HCT116 (cell line): ENCODE measurements at regions not wholly inside any gene's neighbourhood (a gene's known extent, or its start where the extent isn't known, plus 50 kb on each side); places are given as distances from the start of the nearest gene placed in this dataset.

ENCODE experiments used
- CEBPB ChIP-seq: IDR thresholded peaks from 2 replicates; pipeline ENCODE4 v1.6.1; 2012; ENCODE audit warnings: low read depth
- EZH2 ChIP-seq: fragments of 200-600 bp; sonication (generic); IDR thresholded peaks from 2 replicates; pipeline ENCODE4 v1.6.1; 2017; ENCODE audit warnings: antibody characterized with exemption, mixed run types
- JUND ChIP-seq: IDR thresholded peaks from 2 replicates; pipeline ENCODE4 v1.6.1; 2012
- POLR2A ChIP-seq: IDR thresholded peaks from 2 replicates; pipeline ENCODE4 v1.7.0; 2011; ENCODE audit warnings: borderline replicate concordance; ENCODE audit not compliant: insufficient read depth, insufficient read length; ENCODE audit errors: extremely low read depth
- POLR2AphosphoS5 ChIP-seq: IDR thresholded peaks from 2 replicates; pipeline ENCODE4 v1.6.1; 2011; ENCODE audit warnings: mild to moderate bottlenecking, low read depth, low read length, moderate library complexity
- SIN3A ChIP-seq: IDR thresholded peaks from 2 replicates; pipeline ENCODE4 v1.6.1; 2012; ENCODE audit warnings: low read depth
- SRF ChIP-seq: IDR thresholded peaks from 2 replicates; pipeline ENCODE4 v1.6.1; 2012; ENCODE audit warnings: low read depth
- TCF7L2 ChIP-seq: IDR thresholded peaks from 2 replicates; pipeline ENCODE4 v1.7.0; 2011; ENCODE audit warnings: borderline replicate concordance, inconsistent platforms; ENCODE audit not compliant: insufficient read depth, insufficient read length; ENCODE audit errors: extremely low read depth
- YY1 ChIP-seq: IDR thresholded peaks from 2 replicates; pipeline ENCODE4 v1.6.1; 2011; ENCODE audit warnings: low read length, low read depth, moderate library complexity, mild to moderate bottlenecking; ENCODE audit not compliant: insufficient replicate concordance; ENCODE audit errors: extremely low read depth
- ZFX ChIP-seq: fragments of 450-650 bp; IDR thresholded peaks from 2 replicates; pipeline ENCODE4 v1.6.1; 2017
- ZNF274 ChIP-seq: fragments of 200-500 bp; sonication (Bioruptor generic); IDR thresholded peaks from 2 replicates; pipeline ENCODE4 v1.6.1; 2014; ENCODE audit warnings: mild to moderate bottlenecking, low read depth, low read length, inconsistent platforms
- TF ChIP-seq, protein P1 (sequence below), 3 experiments: fragments of 200-600 bp in 1 of 3; sonication (generic) in 1 of 3; IDR thresholded peaks in 2 of 3; conservative IDR thresholded peaks in 1 of 3; 2 replicates each; pipeline ENCODE4 v1.5.1; 2012 to 2017; ENCODE audit warnings: low read depth in 2 of 3, low read length in 2 of 3, antibody characterized with exemption in 1 of 3, borderline replicate concordance in 1 of 3, control low read depth in 1 of 3, mild to moderate bottlenecking in 1 of 3, mixed read lengths in 1 of 3, mixed run types in 1 of 3, moderate library complexity in 1 of 3; ENCODE audit not compliant: insufficient read depth in 1 of 3
- TF ChIP-seq, protein P2 (sequence below): IDR thresholded peaks from 2 replicates; pipeline ENCODE4 v1.6.1; 2012
- TF ChIP-seq, protein P3 (sequence below): IDR thresholded peaks from 2 replicates; pipeline ENCODE4 v1.6.1; 2012; ENCODE audit warnings: low read depth

DNA sequence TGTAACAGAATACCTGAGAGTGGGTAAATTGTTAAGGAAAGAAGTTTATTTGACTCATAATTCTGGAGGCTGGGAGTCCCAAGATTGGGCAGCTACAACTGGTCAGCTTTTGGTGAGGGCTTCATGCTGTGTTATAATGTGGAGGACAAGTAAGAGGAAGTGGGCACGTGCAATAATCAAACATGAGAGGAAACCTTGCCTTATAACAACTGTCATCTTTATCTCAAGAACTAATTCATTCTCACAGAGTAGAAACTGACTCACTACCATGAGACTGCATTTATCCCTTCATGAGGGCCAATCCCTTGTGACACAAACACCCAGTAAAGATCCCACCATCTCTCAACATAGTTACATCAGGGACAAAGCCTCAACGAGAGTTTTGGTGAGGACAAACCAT is 318.1 kb upstream of the NT5C1B start:
- TF ChIP-seq POLR2A (no peak), EZH2 (no peak), YY1 (no peak), SIN3A (no peak), POLR2AphosphoS5 (no peak), SRF (no peak), JUND (no peak), ZFX (no peak), TCF7L2 (no peak), CEBPB (no peak), ZNF274 (no peak)
- TF ChIP-seq, protein P1, sequence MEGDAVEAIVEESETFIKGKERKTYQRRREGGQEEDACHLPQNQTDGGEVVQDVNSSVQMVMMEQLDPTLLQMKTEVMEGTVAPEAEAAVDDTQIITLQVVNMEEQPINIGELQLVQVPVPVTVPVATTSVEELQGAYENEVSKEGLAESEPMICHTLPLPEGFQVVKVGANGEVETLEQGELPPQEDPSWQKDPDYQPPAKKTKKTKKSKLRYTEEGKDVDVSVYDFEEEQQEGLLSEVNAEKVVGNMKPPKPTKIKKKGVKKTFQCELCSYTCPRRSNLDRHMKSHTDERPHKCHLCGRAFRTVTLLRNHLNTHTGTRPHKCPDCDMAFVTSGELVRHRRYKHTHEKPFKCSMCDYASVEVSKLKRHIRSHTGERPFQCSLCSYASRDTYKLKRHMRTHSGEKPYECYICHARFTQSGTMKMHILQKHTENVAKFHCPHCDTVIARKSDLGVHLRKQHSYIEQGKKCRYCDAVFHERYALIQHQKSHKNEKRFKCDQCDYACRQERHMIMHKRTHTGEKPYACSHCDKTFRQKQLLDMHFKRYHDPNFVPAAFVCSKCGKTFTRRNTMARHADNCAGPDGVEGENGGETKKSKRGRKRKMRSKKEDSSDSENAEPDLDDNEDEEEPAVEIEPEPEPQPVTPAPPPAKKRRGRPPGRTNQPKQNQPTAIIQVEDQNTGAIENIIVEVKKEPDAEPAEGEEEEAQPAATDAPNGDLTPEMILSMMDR (IDR thresholded peaks at IDR 0.05 in 2 of 3, conservative IDR thresholded peaks at IDR 0.05 in 1 of 3; ENCODE audit: borderline replicate concordance in 1 of 3, insufficient read depth in 1 of 3, low read depth in 2 of 3, low read length in 2 of 3) = no peak
- TF ChIP-seq, protein P2, sequence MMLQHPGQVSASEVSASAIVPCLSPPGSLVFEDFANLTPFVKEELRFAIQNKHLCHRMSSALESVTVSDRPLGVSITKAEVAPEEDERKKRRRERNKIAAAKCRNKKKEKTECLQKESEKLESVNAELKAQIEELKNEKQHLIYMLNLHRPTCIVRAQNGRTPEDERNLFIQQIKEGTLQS = no peak
- TF ChIP-seq, protein P3, sequence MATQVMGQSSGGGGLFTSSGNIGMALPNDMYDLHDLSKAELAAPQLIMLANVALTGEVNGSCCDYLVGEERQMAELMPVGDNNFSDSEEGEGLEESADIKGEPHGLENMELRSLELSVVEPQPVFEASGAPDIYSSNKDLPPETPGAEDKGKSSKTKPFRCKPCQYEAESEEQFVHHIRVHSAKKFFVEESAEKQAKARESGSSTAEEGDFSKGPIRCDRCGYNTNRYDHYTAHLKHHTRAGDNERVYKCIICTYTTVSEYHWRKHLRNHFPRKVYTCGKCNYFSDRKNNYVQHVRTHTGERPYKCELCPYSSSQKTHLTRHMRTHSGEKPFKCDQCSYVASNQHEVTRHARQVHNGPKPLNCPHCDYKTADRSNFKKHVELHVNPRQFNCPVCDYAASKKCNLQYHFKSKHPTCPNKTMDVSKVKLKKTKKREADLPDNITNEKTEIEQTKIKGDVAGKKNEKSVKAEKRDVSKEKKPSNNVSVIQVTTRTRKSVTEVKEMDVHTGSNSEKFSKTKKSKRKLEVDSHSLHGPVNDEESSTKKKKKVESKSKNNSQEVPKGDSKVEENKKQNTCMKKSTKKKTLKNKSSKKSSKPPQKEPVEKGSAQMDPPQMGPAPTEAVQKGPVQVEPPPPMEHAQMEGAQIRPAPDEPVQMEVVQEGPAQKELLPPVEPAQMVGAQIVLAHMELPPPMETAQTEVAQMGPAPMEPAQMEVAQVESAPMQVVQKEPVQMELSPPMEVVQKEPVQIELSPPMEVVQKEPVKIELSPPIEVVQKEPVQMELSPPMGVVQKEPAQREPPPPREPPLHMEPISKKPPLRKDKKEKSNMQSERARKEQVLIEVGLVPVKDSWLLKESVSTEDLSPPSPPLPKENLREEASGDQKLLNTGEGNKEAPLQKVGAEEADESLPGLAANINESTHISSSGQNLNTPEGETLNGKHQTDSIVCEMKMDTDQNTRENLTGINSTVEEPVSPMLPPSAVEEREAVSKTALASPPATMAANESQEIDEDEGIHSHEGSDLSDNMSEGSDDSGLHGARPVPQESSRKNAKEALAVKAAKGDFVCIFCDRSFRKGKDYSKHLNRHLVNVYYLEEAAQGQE = no peak
